ENCODE measurements at regions not wholly inside any gene's neighbourhood (a gene's known extent, or its start where the extent isn't known, plus 50 kb on each side); places are given as distances from the start of the nearest gene placed in this dataset.

- no peak overlapping the region for H3K4me3 ChIP-seq (ENCODE audit: low read length)
- intact Hi-C loops (cut with DNase I, micrococcal nuclease): no loop called here
- no peaks in the 10 kb centered on the region for H3K27me3 ChIP-seq (ENCODE audit: control insufficient read depth in 1 of 2, insufficient read depth in 2 of 2, low read length in 2 of 2)
- H3K4me1 ChIP-seq (ENCODE audit: insufficient read depth, low read length): no peaks in the 10 kb centered on the region
- H3K27me3 Mint-ChIP-seq: no peaks in the 10 kb centered on the region
- TF ChIP-seq CTCF (IDR thresholded peaks at IDR 0.05): no peak
- no peak overlapping the region for H3K27ac ChIP-seq (ENCODE audit: low read depth in 1 of 2, low read length in 2 of 2)
- no peak overlapping the region for H3K27ac Mint-ChIP-seq
- ChIA-PET POLR2A (no interaction called here), CTCF (no interaction called here)
- no peaks in the 10 kb centered on the region for H3K36me3 Mint-ChIP-seq (ENCODE audit: low read depth)
- H3K9me3 ChIP-seq (ENCODE audit: control insufficient read depth in 1 of 2, insufficient read depth in 1 of 2, low read length in 2 of 2): peaks cover 0 to 3% of the 10 kb centered on the region in 2 experiments
- ATAC-seq (ENCODE audit: poor library complexity): no peak
- H3K4me1 Mint-ChIP-seq (ENCODE audit: low read depth): no peaks in the 10 kb centered on the region
- DNase-seq: no peak
- H3K9me3 Mint-ChIP-seq: no peaks in the 10 kb centered on the region
- H3K4me3 Mint-ChIP-seq: no peak overlapping the region
- H3K36me3 ChIP-seq (ENCODE audit: insufficient read depth, low read length): no peaks in the 10 kb centered on the region
These were observed 117.2 kb upstream of the TRPC4 start for GRCh38 chr13:37986811-37987210.

- no peaks in the 10 kb centered on the region for H3K27me3 ChIP-seq (ENCODE audit: control insufficient read depth in 1 of 2, insufficient read depth in 2 of 2, low read length in 2 of 2)
- no peaks in the 10 kb centered on the region for H3K36me3 ChIP-seq (ENCODE audit: insufficient read depth, low read length)
- no peak overlapping the region for H3K27ac ChIP-seq (ENCODE audit: low read depth in 1 of 2, low read length in 2 of 2)
- H3K9me3 ChIP-seq (ENCODE audit: control insufficient read depth in 1 of 2, insufficient read depth in 1 of 2, low read length in 2 of 2): peaks cover 0 to 3% of the 10 kb centered on the region in 2 experiments
- no peaks in the 10 kb centered on the region for H3K4me1 Mint-ChIP-seq (ENCODE audit: low read depth)
- no peaks in the 10 kb centered on the region for H3K36me3 Mint-ChIP-seq (ENCODE audit: low read depth)
- H3K27ac Mint-ChIP-seq: no peak overlapping the region
- intact Hi-C loops (cut with DNase I, micrococcal nuclease): no loop called here
- no peaks in the 10 kb centered on the region for H3K9me3 Mint-ChIP-seq
- ATAC-seq (ENCODE audit: poor library complexity) (no peak), DNase-seq (no peak)
- no peaks in the 10 kb centered on the region for H3K4me1 ChIP-seq (ENCODE audit: insufficient read depth, low read length)
- no peak overlapping the region for H3K4me3 Mint-ChIP-seq
- POLR2A ChIA-PET: no interaction called here
- TF ChIP-seq CTCF (IDR thresholded peaks at IDR 0.05): no peak
- no peak overlapping the region for H3K4me3 ChIP-seq (ENCODE audit: low read length)
- CTCF ChIA-PET: no interaction called here
- no peaks in the 10 kb centered on the region for H3K27me3 Mint-ChIP-seq
These were observed 115.7 kb upstream of the TRPC4 start for GRCh38 chr13:37985281-37985680.

GRCh38 chr13:37984357-37984756, 114.8 kb upstream of the TRPC4 start:
- ChIA-PET POLR2A (no interaction called here), CTCF (no interaction called here)
- Histone ChIP-seq H3K4me1 (ENCODE audit: insufficient read depth, low read length) (no peaks in the 10 kb centered on the region), H3K27me3 (ENCODE audit: control insufficient read depth in 1 of 2, insufficient read depth in 2 of 2, low read length in 2 of 2) (no peaks in the 10 kb centered on the region), H3K27ac (ENCODE audit: low read depth in 1 of 2, low read length in 2 of 2) (no peak overlapping the region), H3K36me3 (ENCODE audit: insufficient read depth, low read length) (no peaks in the 10 kb centered on the region), H3K4me3 (ENCODE audit: low read length) (no peak overlapping the region), H3K9me3 (ENCODE audit: control insufficient read depth in 1 of 2, insufficient read depth in 1 of 2, low read length in 2 of 2) (peaks cover 0 to 3% of the 10 kb centered on the region in 2 experiments)
- ATAC-seq (ENCODE audit: poor library complexity): no peak
- Mint-ChIP-seq H3K27me3 (no peaks in the 10 kb centered on the region), H3K4me3 (no peak overlapping the region), H3K27ac (no peak overlapping the region), H3K36me3 (ENCODE audit: low read depth) (no peaks in the 10 kb centered on the region), H3K4me1 (ENCODE audit: low read depth) (no peaks in the 10 kb centered on the region), H3K9me3 (no peaks in the 10 kb centered on the region)
- TF ChIP-seq CTCF (IDR thresholded peaks at IDR 0.05): no peak
- intact Hi-C loops (cut with DNase I, micrococcal nuclease): no loop called here
- no peak for DNase-seq

Measured in CD4-positive, alpha-beta T cell (primary cell).